ENCODE measurements at regions not wholly inside any gene's neighbourhood (a gene's known extent, or its start where the extent isn't known, plus 50 kb on each side); places are given as distances from the start of the nearest gene placed in this dataset.

DNA sequence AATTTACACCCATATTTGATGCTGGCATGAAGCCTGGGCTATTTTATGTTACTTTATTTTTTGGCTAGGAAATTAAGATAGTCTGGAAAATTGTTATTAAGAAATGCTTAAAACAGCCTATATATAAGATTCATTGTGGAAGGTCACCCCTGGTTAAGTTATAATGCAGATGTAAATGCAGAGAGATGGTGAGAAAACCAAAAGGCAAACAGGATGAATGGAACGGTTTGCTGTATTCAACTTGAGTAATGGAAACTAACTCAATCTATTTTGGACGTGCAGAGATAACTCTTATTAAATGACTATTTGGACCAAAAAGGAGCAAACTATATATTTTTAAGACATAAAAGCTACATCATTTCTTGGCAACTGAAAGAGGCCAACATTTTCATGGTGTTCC is 446.3 kb upstream of the FRG1 start:
- no peak for DNase-seq (ENCODE audit: low read depth, low spot score)
- RAD21 ChIA-PET (ENCODE audit: low non-redundant PET in 1 of 2, low total read pairs in 2 of 2, uncharacterized antibody in 2 of 2, unreplicated experiment in 2 of 2), result no interaction called here
- H2AFZ ChIP-seq (ENCODE audit: low read depth, low read length, poor library complexity, severe bottlenecking), result no peak overlapping the region
- H3K4me3 ChIP-seq (replicated peaks in 1 of 2; ENCODE audit: low read depth in 1 of 2, low read length in 2 of 2), result no peak overlapping the region
- no peak for TF ChIP-seq ZNF274 (IDR thresholded peaks at IDR 0.05; ENCODE audit: low read depth, low read length)
- no peak for TF ChIP-seq POLR2A (IDR thresholded peaks at IDR 0.05; ENCODE audit: borderline replicate concordance, extremely low read depth, insufficient read depth, insufficient read length)
- H3K79me2 ChIP-seq (ENCODE audit: insufficient read depth, low read length), result no peaks in the 10 kb centered on the region
- no peaks in the 10 kb centered on the region for H3K27me3 ChIP-seq (ENCODE audit: insufficient read depth, low read length)
- CTCF ChIA-PET, result no interaction called here
- POLR2A ChIA-PET, result no interaction called here
- no peaks in the 10 kb centered on the region for H3K4me1 ChIP-seq (ENCODE audit: control insufficient read depth in 1 of 2, insufficient read depth in 2 of 2, low read length in 2 of 2)
- H3K27ac ChIP-seq (ENCODE audit: low read depth, low read length), result no peak overlapping the region
- no peaks in the 10 kb centered on the region for H4K20me1 ChIP-seq (ENCODE audit: insufficient read depth)
- no peak for ATAC-seq
- intact Hi-C loops (cut with micrococcal nuclease), result no loop called here
- no peak overlapping the region for H3K9ac ChIP-seq (ENCODE audit: low read length)
- no peaks in the 10 kb centered on the region for H3K36me3 ChIP-seq (ENCODE audit: control insufficient read depth in 1 of 2, insufficient read depth in 2 of 2, low read length in 2 of 2)
- BruUV-seq (replicated peaks), result no TSS peak
- H3K4me2 ChIP-seq (ENCODE audit: low read length), result no peak overlapping the region
- H3K9me2 ChIP-seq (ENCODE audit: insufficient read depth), result no peaks in the 10 kb centered on the region
- H3K9me3 ChIP-seq (ENCODE audit: control insufficient read depth in 1 of 2, insufficient read depth in 1 of 2, low read depth in 1 of 2, low read length in 2 of 2), result no peaks in the 10 kb centered on the region

GRCh38 chr4:189497516-189497915 is 443.2 kb upstream of the FRG1 start:
- ChIA-PET CTCF (no interaction called here), POLR2A (no interaction called here), RAD21 (ENCODE audit: low non-redundant PET in 1 of 2, low total read pairs in 2 of 2, uncharacterized antibody in 2 of 2, unreplicated experiment in 2 of 2) (no interaction called here)
- Histone ChIP-seq H4K20me1 (ENCODE audit: insufficient read depth) (no peaks in the 10 kb centered on the region), H3K9me3 (ENCODE audit: control insufficient read depth in 1 of 2, insufficient read depth in 1 of 2, low read depth in 1 of 2, low read length in 2 of 2) (no peaks in the 10 kb centered on the region), H3K9ac (ENCODE audit: low read length) (no peak overlapping the region), H3K36me3 (ENCODE audit: control insufficient read depth in 1 of 2, insufficient read depth in 2 of 2, low read length in 2 of 2) (no peaks in the 10 kb centered on the region), H3K27ac (ENCODE audit: low read depth, low read length) (no peak overlapping the region), H3K4me1 (ENCODE audit: control insufficient read depth in 1 of 2, insufficient read depth in 2 of 2, low read length in 2 of 2) (no peaks in the 10 kb centered on the region), H3K4me3 (replicated peaks in 1 of 2; ENCODE audit: low read depth in 1 of 2, low read length in 2 of 2) (no peak overlapping the region), H3K4me2 (ENCODE audit: low read length) (no peak overlapping the region), H2AFZ (ENCODE audit: low read depth, low read length, poor library complexity, severe bottlenecking) (no peak overlapping the region), H3K79me2 (ENCODE audit: insufficient read depth, low read length) (no peaks in the 10 kb centered on the region), H3K9me2 (ENCODE audit: insufficient read depth) (no peaks in the 10 kb centered on the region), H3K27me3 (ENCODE audit: insufficient read depth, low read length) (no peaks in the 10 kb centered on the region)
- intact Hi-C loops (cut with micrococcal nuclease), result no loop called here
- DNase-seq (ENCODE audit: low read depth, low spot score), result no peak
- BruUV-seq (replicated peaks), result no TSS peak
- no peak for ATAC-seq
- TF ChIP-seq ELF1 (IDR thresholded peaks at IDR 0.05; ENCODE audit: borderline replicate concordance, low read depth) (no peak), SIN3A (IDR thresholded peaks at IDR 0.05; ENCODE audit: low read depth) (no peak), REST (IDR thresholded peaks at IDR 0.05; ENCODE audit: low read depth) (no peak), CBX3 (IDR thresholded peaks at IDR 0.05; ENCODE audit: low read depth) (no peak), SP1 (IDR thresholded peaks at IDR 0.05; ENCODE audit: low read depth) (no peak), TCF7L2 (IDR thresholded peaks at IDR 0.05; ENCODE audit: borderline replicate concordance, extremely low read depth, insufficient read depth, insufficient read length) (no peak), ZFX (IDR thresholded peaks at IDR 0.05) (no peak), SRF (IDR thresholded peaks at IDR 0.05; ENCODE audit: low read depth) (no peak)
- TF ChIP-seq, protein P1, sequence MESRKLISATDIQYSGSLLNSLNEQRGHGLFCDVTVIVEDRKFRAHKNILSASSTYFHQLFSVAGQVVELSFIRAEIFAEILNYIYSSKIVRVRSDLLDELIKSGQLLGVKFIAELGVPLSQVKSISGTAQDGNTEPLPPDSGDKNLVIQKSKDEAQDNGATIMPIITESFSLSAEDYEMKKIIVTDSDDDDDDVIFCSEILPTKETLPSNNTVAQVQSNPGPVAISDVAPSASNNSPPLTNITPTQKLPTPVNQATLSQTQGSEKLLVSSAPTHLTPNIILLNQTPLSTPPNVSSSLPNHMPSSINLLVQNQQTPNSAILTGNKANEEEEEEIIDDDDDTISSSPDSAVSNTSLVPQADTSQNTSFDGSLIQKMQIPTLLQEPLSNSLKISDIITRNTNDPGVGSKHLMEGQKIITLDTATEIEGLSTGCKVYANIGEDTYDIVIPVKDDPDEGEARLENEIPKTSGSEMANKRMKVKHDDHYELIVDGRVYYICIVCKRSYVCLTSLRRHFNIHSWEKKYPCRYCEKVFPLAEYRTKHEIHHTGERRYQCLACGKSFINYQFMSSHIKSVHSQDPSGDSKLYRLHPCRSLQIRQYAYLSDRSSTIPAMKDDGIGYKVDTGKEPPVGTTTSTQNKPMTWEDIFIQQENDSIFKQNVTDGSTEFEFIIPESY (IDR thresholded peaks at IDR 0.05; ENCODE audit: extremely low read depth, insufficient replicate concordance, low read length), result no peak
- TF ChIP-seq, protein P2, sequence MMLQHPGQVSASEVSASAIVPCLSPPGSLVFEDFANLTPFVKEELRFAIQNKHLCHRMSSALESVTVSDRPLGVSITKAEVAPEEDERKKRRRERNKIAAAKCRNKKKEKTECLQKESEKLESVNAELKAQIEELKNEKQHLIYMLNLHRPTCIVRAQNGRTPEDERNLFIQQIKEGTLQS (IDR thresholded peaks at IDR 0.05), result no peak
- TF ChIP-seq, protein P3, sequence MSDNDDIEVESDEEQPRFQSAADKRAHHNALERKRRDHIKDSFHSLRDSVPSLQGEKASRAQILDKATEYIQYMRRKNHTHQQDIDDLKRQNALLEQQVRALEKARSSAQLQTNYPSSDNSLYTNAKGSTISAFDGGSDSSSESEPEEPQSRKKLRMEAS (IDR thresholded peaks at IDR 0.05), result no peak
- TF ChIP-seq, protein P4, sequence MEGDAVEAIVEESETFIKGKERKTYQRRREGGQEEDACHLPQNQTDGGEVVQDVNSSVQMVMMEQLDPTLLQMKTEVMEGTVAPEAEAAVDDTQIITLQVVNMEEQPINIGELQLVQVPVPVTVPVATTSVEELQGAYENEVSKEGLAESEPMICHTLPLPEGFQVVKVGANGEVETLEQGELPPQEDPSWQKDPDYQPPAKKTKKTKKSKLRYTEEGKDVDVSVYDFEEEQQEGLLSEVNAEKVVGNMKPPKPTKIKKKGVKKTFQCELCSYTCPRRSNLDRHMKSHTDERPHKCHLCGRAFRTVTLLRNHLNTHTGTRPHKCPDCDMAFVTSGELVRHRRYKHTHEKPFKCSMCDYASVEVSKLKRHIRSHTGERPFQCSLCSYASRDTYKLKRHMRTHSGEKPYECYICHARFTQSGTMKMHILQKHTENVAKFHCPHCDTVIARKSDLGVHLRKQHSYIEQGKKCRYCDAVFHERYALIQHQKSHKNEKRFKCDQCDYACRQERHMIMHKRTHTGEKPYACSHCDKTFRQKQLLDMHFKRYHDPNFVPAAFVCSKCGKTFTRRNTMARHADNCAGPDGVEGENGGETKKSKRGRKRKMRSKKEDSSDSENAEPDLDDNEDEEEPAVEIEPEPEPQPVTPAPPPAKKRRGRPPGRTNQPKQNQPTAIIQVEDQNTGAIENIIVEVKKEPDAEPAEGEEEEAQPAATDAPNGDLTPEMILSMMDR (IDR thresholded peaks at IDR 0.05 in 2 of 3, conservative IDR thresholded peaks at IDR 0.05 in 1 of 3; ENCODE audit: borderline replicate concordance in 1 of 3, insufficient read depth in 1 of 3, low read depth in 2 of 3, low read length in 2 of 3), result no peak
